PC-9 (cell line): ENCODE measurements at regions not wholly inside any gene's neighbourhood (a gene's known extent, or its start where the extent isn't known, plus 50 kb on each side); places are given as distances from the start of the nearest gene placed in this dataset.

Experiments
- BruUV-seq: library from RNA; stranded (reverse); fragments of 400-500 nt; replicated peaks from 2 replicates; lab custom pipeline; 2021; lab: Mats Ljungman, UMichigan
- CTCF ChIA-PET: fragments of 300-600 bp; sonication (Branson Sonifier 250); formaldehyde crosslinking; loops from one replicate; lab custom pipeline; 2022; ENCODE audit warnings: antibody characterized with exemption; lab: Charles Lee
- POLR2A ChIA-PET: fragments of 300-600 bp; sonication (Branson Sonifier 250); formaldehyde crosslinking; loops from one replicate; lab custom pipeline; 2022; ENCODE audit warnings: antibody characterized with exemption; ENCODE audit not compliant: unreplicated experiment; lab: Charles Lee
- DNase-seq, 2 experiments: peaks; one replicate each; pipeline versions ENCODE4 v3.0.0 to v3.0.0-alpha.2; 2015 to 2022; ENCODE audit warnings: mixed read lengths in 1 of 2
- H2AFZ ChIP-seq: fragments of 200-600 bp; sonication (generic); 2 replicates; pipeline ENCODE4 v1.8.1; 2017; ENCODE audit warnings: antibody characterized with exemption
- H3F3A ChIP-seq: fragments of 200-600 bp; sonication (generic); 2 replicates; pipeline ENCODE4 v1.8.1; 2017; ENCODE audit warnings: antibody characterized with exemption, mild to moderate bottlenecking, low read depth; ENCODE audit not compliant: insufficient read depth
- H3K27ac ChIP-seq: fragments of 200-600 bp; sonication (generic); 2 replicates; pipeline ENCODE4 v1.6.1; 2016; ENCODE audit warnings: mixed run types
- H3K27me3 ChIP-seq: fragments of 200-600 bp; sonication (generic); 2 replicates; pipeline ENCODE4 v1.6.1; 2016; ENCODE audit warnings: low read depth, mixed run types; ENCODE audit not compliant: insufficient read depth
- H3K36me3 ChIP-seq: fragments of 200-600 bp; sonication (generic); 2 replicates; pipeline ENCODE4 v1.6.1; 2016; ENCODE audit warnings: low read depth, mixed run types
- H3K4me1 ChIP-seq: fragments of 200-600 bp; sonication (generic); replicated peaks from 2 replicates; pipeline ENCODE4 v1.6.1; 2016; ENCODE audit warnings: mixed run types; ENCODE audit not compliant: insufficient read depth
- H3K4me2 ChIP-seq: fragments of 200-600 bp; sonication (generic); 2 replicates; pipeline ENCODE4 v1.6.1; 2017; ENCODE audit warnings: mixed run types
- H3K4me3 ChIP-seq: fragments of 200-600 bp; sonication (generic); 2 replicates; pipeline ENCODE4 v1.6.1; 2016; ENCODE audit warnings: mixed run types
- H3K79me2 ChIP-seq: fragments of 200-600 bp; sonication (generic); 2 replicates; pipeline ENCODE4 v1.6.1; 2017; ENCODE audit warnings: low read depth, mixed run types
- H3K9me2 ChIP-seq: fragments of 200-600 bp; sonication (generic); 2 replicates; pipeline ENCODE4 v1.8.1; 2017; ENCODE audit warnings: mild to moderate bottlenecking; ENCODE audit not compliant: insufficient read depth
- H3K9me3 ChIP-seq: fragments of 200-600 bp; sonication (generic); 2 replicates; pipeline ENCODE4 v1.8.1; 2016; ENCODE audit warnings: low read depth; ENCODE audit not compliant: insufficient read depth
- H4K20me1 ChIP-seq: fragments of 200-600 bp; sonication (generic); 2 replicates; pipeline ENCODE4 v1.8.1; 2017; ENCODE audit not compliant: insufficient read depth
- EZH2 ChIP-seq: fragments of 200-600 bp; sonication (generic); IDR thresholded peaks from 2 replicates; pipeline ENCODE4 v1.8.0; 2017; ENCODE audit warnings: antibody characterized with exemption, low read depth
- intact Hi-C: fragments of 100-400 bp; cut with micrococcal nuclease; formaldehyde crosslinking; loops from one replicate; pipeline ENCODE4 v1.10.0; 2022; ENCODE audit not compliant: unreplicated experiment
- TF ChIP-seq, protein P1 (sequence below): fragments of 200-600 bp; sonication (generic); conservative IDR thresholded peaks from 2 replicates; pipeline ENCODE4 v1.6.1; 2017; ENCODE audit warnings: mixed run types, antibody characterized with exemption, mild to moderate bottlenecking, moderate library complexity

- no peaks in the 10 kb centered on the region for H3K36me3 ChIP-seq
- no peak overlapping the region for H2AFZ ChIP-seq
- no peaks in the 10 kb centered on the region for H3K79me2 ChIP-seq
- H3K9me2 ChIP-seq, result no peaks in the 10 kb centered on the region
- no peak overlapping the region for H3K4me3 ChIP-seq
- H4K20me1 ChIP-seq, result no peaks in the 10 kb centered on the region
- intact Hi-C loops, result no loop called here
- no peak for DNase-seq
- no peaks in the 10 kb centered on the region for H3F3A ChIP-seq
- no peaks in the 10 kb centered on the region for H3K27me3 ChIP-seq
- no TSS peak for BruUV-seq
- ChIA-PET CTCF (no interaction called here), POLR2A (interaction anchor here (0.6 kb wide), 1 partner anchor 592 kb away, joined by 3 read pairs; no protein-coding TSS in a partner anchor)
- H3K9me3 ChIP-seq, result no peaks in the 10 kb centered on the region
- no peaks in the 10 kb centered on the region for H3K4me1 ChIP-seq
- no peak overlapping the region for H3K27ac ChIP-seq
- H3K4me2 ChIP-seq, result no peak overlapping the region
- TF ChIP-seq, protein P1, sequence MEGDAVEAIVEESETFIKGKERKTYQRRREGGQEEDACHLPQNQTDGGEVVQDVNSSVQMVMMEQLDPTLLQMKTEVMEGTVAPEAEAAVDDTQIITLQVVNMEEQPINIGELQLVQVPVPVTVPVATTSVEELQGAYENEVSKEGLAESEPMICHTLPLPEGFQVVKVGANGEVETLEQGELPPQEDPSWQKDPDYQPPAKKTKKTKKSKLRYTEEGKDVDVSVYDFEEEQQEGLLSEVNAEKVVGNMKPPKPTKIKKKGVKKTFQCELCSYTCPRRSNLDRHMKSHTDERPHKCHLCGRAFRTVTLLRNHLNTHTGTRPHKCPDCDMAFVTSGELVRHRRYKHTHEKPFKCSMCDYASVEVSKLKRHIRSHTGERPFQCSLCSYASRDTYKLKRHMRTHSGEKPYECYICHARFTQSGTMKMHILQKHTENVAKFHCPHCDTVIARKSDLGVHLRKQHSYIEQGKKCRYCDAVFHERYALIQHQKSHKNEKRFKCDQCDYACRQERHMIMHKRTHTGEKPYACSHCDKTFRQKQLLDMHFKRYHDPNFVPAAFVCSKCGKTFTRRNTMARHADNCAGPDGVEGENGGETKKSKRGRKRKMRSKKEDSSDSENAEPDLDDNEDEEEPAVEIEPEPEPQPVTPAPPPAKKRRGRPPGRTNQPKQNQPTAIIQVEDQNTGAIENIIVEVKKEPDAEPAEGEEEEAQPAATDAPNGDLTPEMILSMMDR, result no peak
Measured at GRCh38 chr14:84074626-84075025, 1455.3 kb upstream of the FLRT2 start.

DNA sequence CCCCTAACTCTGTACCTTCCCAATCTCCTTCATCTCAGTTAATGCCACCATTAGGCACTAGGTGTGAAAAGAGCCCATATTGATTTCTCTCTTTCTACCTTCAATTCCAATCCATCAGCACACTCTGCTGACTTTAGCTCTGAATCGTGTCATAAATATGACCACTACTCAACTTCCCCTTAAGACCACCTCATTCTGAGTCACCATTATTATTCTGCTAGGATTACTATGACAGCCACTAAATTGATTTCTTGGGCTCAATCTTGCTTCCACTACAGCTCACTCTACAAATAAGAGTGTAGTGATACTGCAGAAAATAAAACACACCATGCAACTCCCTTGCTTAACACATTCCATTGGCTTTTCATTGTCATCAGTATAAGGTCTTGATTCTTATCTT is 1449.0 kb upstream of the FLRT2 start:
- no peaks in the 10 kb centered on the region for H4K20me1 ChIP-seq
- H3K79me2 ChIP-seq, result no peaks in the 10 kb centered on the region
- no peaks in the 10 kb centered on the region for H3K4me1 ChIP-seq
- ChIA-PET CTCF (no interaction called here), POLR2A (no interaction called here)
- no peaks in the 10 kb centered on the region for H3K27me3 ChIP-seq
- no peaks in the 10 kb centered on the region for H3K9me2 ChIP-seq
- no peak for TF ChIP-seq EZH2
- TF ChIP-seq, protein P1, result no peak
- no peaks in the 10 kb centered on the region for H3F3A ChIP-seq
- H3K27ac ChIP-seq, result no peak overlapping the region
- H3K9me3 ChIP-seq, result no peaks in the 10 kb centered on the region
- no TSS peak for BruUV-seq
- DNase-seq, result no peak
- H2AFZ ChIP-seq, result no peak overlapping the region
- intact Hi-C loops, result no loop called here
- H3K4me3 ChIP-seq, result no peak overlapping the region
- no peak overlapping the region for H3K4me2 ChIP-seq
- no peaks in the 10 kb centered on the region for H3K36me3 ChIP-seq

DNA sequence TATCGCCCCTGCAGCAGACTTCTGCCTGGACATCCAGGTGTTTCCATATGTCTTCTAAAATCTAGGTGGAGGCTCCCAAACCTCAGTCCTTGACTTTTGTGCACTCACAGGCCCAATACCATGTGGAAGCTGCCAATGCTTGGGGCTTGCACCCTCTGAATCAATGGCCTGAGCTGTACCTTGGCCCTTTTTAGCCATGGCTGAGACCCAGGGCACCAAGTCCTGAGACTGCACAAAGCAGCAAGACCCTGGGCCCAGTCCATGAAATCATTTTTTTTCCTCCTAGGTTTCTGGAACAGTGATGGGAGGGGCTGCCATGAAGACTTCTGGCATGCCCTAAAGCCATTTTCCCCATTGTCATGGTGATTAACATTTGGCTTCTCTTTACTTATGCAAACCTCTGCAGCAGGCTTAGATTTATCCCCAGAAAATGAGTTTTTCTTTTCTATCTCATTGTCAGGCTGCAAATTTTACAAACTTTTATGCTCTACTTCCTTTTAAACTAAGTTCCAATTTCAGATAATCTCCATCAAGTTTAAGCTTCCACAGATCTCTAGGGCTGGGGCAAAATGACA is 1445.8 kb upstream of the FLRT2 start:
- CTCF ChIA-PET, result no interaction called here
- Histone ChIP-seq H3K27ac (no peak overlapping the region), H3K4me3 (no peak overlapping the region), H3K9me3 (no peaks in the 10 kb centered on the region), H3K79me2 (no peaks in the 10 kb centered on the region), H4K20me1 (no peaks in the 10 kb centered on the region), H3K9me2 (no peaks in the 10 kb centered on the region), H3K27me3 (no peaks in the 10 kb centered on the region), H3K4me2 (no peak overlapping the region), H3K36me3 (no peaks in the 10 kb centered on the region), H3F3A (no peaks in the 10 kb centered on the region), H3K4me1 (no peaks in the 10 kb centered on the region), H2AFZ (no peak overlapping the region)
- TF ChIP-seq, protein P1, result no peak
- TF ChIP-seq EZH2, result no peak
- intact Hi-C loops, result no loop called here
- no TSS peak for BruUV-seq
- no peak for DNase-seq
- POLR2A ChIA-PET, result no interaction called here
